IMR-90 (cell line): ENCODE measurements at regions not wholly inside any gene's neighbourhood (a gene's known extent, or its start where the extent isn't known, plus 50 kb on each side); places are given as distances from the start of the nearest gene placed in this dataset.

Experiments
- CEBPB ChIP-seq: IDR thresholded peaks from 2 replicates; pipeline ENCODE4 v1.6.1; 2012; ENCODE audit warnings: low read depth, low read length, improper control_type of control experiment
- CTCF ChIP-seq: conservative IDR thresholded peaks from 2 replicates; pipeline ENCODE4 v1.5.1; 2012; ENCODE audit warnings: mild to moderate bottlenecking, low read depth, low read length, improper control_type of control experiment
- MAFK ChIP-seq: IDR thresholded peaks from 2 replicates; pipeline ENCODE4 v1.6.1; 2012; ENCODE audit warnings: low read depth, low read length, improper control_type of control experiment
- MAZ ChIP-seq: IDR thresholded peaks from 2 replicates; pipeline ENCODE4 v1.6.1; 2012; ENCODE audit warnings: low read depth, mild to moderate bottlenecking, low read length, improper control_type of control experiment, moderate library complexity, borderline replicate concordance
- MXI1 ChIP-seq: IDR thresholded peaks from 2 replicates; pipeline ENCODE4 v1.6.1; 2012; ENCODE audit warnings: low read depth, mild to moderate bottlenecking, low read length, moderate library complexity, borderline replicate concordance
- NFE2L2 ChIP-seq: fragments of 150-350 bp; IDR thresholded peaks from 2 replicates; pipeline ENCODE4 v1.6.1; 2016; ENCODE audit warnings: low read depth, mild to moderate bottlenecking, low read length
- POLR2A ChIP-seq: IDR thresholded peaks from 2 replicates; pipeline ENCODE4 v1.6.1; 2012; ENCODE audit warnings: mild to moderate bottlenecking, low read depth, low read length
- RFX5 ChIP-seq: IDR thresholded peaks from 2 replicates; pipeline ENCODE4 v1.8.0; 2012; ENCODE audit warnings: low read depth, mild to moderate bottlenecking, low read length, moderate library complexity
- USF2 ChIP-seq: fragments of 150-350 bp; IDR thresholded peaks from 2 replicates; pipeline ENCODE4 v1.6.1; 2017; ENCODE audit warnings: mild to moderate bottlenecking, antibody characterized with exemption, low read length, low read depth

- TF ChIP-seq CTCF (no peak), POLR2A (no peak), USF2 (no peak), CEBPB (no peak), MXI1 (no peak), MAZ (no peak), RFX5 (no peak), NFE2L2 (no peak), MAFK (no peak)
These were observed 885.3 kb downstream of the GLUD2 start for GRCh38 chrX:121932688-121933087.
